NCI-H524 treated with DMSO at 0.1 percent for 48 hours (cell line): ENCODE measurements at regions not wholly inside any gene's neighbourhood (a gene's known extent, or its start where the extent isn't known, plus 50 kb on each side); places are given as distances from the start of the nearest gene placed in this dataset.
"Not testable (repeated sequence)": the region's sequence is repeated elsewhere in the genome, so short reads cannot be mapped to it uniquely, and the experiment has no call there.

Source experiments
- DNase-seq: peaks from one replicate; lab custom pipeline; 2025; lab: John Stamatoyannopoulos, UW

DNA sequence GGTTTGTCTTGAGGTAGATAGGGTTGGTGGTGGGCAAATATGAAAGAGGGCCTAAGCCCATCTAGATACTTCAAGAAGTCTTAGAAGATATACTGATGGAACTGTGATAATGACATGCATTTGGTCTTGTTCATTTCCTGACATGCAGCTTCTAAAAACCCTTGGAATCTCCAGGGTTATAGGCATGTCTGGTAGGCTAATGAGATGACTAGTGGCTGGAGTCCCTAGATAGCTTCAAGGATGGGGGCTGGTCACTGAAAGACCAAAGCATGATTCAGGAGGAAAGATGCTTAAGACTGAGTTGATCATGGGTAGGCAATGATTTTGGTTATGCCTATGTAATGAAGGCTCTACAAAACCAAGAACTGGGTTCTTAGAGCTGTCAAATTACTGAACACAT is 217.9 kb upstream of the MOCS1 start:
- no peak for DNase-seq

DNA sequence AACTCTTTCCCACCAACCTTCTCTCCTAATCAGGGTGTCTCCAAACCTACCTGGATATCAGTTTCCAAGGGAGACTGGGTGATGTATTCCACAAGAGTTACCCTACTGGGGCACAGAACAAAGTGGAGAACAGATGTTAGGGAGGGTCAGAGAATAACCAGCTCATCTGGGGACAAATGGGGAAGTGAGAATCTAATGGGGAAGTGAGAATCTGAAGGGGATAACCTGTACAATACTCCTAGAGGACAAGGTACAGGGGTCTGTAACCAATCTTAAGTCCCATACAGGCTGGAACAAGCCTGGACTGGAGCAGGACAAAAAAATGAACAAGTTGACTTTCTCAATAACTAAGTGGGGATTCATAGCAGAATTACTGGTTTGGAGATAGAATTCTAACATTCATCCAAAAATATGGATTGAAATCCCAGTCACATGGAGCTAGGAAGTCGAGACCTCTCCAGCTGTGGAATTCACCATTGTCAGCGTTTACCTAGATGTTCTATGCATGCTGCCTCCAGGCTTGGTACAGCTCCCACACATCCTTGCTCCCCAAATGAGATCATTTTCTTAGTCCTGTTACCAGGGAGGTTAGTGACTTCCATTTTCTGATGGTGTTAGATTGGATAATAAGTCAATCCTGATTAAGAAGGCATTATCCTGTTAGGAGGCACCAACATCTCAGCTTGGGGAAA is 214.8 kb upstream of the MOCS1 start:
- no peak for DNase-seq

DNA sequence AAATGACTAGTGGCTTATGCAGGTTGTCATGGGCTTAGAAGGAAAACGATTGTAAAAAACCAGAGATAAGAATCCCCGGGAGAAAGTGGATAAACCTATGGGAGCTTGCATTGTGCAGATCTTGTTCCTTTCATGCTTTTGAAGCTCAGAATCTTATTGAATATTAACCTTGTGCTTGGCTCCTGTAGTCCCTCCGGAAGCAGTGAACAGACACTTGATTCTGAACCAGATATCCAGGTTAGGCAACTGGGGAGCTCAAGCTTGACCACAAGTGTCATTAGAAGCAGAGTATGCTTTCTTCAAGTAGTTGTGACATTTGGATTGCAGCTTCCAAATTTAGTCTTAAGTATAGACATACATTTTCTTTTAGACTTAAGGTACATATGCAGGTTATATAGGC is 212.6 kb upstream of the MOCS1 start:
- no peak for DNase-seq

DNA sequence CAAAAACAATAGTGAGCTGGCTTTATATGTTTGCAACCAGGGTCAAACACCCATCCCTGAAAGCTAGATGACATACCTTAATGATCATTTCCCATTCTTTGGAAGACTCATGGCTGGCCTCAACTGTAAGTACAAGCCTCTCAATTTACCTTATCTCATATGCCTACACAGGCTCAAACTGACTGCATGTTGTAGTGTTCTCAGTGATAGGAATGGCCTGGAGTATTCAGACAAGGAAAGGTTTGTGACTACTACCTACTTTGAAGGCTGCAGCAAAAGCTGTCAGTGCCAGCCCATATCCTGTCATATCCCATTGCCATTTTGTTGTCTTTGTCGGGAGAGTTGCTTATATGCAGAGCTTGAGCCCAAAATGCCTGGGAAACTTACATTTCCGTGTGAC is 205.2 kb upstream of the MOCS1 start:
- no peak for DNase-seq

DNA sequence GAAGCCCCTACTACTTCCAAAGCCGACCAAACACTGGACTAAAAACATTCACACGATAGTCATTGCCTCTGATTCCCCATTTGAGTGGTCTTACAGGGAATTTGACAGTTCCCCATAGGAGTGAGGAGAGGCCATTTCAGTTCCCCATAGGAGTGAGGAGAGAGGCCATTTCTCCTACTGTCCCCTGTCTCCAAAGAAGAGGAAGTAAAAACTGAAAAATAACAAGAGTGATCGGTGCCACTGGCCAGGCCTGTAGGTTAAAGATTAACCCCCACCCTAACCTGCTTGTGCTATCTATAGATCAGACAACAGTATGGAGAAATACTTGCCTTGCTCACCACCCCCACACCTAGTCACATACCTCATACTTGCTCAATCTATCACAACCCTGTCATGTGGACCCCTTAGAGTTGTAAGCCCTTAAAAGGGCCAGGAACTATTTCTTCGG is 204.0 kb upstream of the MOCS1 start:
- no peak for DNase-seq

DNA sequence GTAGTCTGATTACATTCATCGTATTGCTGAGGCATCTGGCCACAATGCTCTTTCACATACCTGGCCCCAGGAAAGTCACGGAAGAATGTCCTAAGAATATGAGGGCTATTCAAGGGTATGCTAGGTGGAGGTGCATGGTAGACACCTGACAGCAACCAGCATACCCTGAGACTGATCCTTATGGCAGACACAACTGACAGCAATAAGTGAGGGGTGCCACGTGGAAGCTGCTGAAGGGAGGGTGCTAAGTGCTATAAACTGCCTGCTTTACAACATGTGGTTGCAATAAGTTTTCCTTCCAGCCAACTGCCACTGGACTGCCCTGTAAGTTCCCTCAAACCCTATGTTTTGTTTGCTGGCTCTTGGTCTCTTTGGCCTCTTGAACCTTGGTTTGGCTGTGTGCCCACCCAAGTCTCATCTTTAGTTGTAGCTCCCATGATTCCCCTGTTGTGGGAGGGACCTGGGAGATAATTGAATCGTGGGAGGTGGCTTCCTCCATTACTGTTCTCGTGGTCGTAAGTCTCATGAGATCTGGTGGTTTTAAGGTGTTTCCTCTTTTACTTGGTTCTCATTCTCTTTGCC is 201.3 kb upstream of the MOCS1 start:
- no peak for DNase-seq

DNA sequence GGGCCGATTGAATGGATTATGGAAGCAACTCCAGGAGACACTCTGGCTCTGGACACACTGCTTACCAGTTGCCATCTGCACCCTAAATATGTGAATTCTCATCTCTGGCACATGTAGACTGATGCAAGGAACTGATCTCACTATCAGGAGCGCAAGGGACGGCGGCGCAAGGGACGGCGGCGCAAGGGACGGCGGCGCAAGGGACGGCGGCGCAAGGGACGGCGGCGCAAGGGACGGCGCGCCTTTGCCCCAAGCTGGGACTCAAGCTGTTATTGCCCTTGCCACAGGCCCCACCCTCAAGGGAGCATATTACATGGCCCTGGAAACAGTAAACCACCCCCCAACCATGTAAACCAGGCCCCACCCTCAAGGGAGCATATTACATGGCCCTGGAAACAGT is 199.7 kb upstream of the MOCS1 start:
- DNase-seq, result not testable (repeated sequence)

DNA sequence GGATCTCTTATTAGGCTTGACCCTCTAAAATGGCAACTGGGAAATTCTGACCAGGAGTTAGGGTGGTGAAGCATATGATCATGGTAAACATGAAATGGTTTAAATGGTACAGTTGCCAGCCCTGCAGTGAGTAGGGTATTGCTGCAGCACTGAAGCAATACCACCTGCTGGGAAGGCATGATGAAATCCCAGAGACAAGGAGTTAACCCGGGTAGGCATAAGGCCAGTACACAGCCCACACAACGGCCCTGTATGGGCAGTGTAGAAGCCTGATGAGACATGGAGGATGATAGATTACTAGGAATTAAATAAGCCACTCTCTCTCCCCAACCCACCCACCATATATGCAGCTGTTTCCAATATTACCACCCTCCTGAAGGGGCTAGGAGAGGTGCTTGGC is 197.4 kb upstream of the MOCS1 start:
- DNase-seq, result no peak

DNA sequence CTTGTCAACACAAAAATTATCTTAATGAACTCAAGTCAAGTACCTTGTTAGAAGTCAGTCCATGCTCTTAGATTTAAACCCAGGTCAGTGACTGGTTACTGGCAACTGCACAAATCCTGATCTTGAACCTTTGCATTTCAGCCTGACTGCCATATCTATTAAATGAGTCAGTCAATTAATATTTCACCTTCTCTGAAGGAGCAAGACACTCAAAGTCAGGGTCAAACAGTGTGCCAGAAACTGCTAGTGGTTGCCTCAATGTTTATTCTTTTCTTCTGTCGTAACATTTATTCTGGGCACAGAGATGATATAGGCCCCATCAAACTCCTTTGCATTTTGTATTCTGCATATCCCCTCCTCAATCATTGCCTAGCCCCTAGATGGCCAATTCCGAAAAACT is 193.9 kb upstream of the MOCS1 start:
- no peak for DNase-seq

DNA sequence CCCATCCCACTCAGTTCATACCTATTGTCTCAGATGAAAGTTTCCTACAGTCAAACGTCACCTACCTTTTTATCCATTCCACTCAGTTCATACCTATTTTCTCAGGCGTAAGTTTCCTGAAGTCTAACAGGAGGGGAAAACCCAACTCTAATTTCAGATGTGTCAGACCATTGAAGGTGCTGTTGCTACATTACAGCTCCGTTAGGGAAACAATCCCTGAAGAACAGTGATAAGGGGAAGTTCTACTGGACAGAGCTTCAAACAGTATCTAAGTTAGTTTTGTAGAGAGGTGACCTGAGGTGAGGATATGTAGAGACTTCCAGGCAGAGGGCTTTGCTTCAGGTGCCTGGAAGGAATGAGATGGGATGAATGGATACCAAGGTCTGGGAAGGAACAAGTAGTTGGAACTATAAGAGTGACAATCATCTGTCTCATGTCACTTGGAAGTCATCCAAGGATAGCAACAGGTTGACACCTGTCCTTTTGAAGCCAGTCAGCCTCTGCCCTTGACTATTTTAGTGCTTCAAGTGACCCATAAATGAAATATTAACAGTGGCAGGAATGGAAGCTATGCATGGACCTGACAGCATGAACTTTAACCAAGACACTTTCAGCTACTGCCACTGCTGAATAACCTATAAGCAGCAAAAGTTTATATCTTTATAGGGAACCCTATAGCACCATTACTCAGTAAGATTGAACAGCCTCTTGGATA is 191.6 kb upstream of the MOCS1 start:
- no peak for DNase-seq

DNA sequence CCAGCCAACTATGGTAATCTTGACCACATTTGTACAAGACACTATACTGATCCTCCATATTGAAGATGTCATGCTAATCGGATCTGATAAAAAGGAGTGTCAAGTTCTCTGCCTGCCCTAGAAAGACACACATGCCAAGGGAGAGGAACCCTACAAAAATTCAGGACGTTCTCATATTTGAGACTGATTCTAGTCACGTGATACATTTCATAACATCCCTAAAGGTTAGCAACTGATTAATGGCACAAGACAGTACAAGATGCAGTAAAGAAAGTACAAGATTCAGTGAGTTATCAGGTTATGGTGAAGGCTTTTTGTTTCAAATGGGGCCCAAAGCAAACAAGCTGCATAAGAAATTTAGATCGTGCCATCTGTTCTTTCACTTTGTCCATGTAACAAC is 190.7 kb upstream of the MOCS1 start:
- no peak for DNase-seq

DNA sequence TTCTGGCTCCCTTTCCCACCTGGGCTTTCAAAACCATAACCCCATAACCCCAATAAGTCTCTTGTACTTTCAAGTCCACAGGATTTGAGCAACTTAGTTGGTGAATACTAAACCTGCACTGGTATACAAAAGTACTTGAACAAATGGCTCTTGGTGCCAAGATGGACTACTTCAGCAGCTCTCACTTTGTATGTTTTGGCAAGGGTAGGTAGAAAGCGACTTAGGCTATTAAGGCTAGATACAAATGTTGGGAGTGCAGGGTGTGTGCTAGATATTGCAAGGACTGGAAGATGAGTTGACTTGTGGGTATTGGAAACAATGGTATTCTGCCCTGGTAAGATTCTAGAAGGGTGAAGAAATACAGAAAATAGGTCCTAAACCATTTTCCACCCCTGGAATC is 182.6 kb upstream of the MOCS1 start:
- DNase-seq, result no peak

DNA sequence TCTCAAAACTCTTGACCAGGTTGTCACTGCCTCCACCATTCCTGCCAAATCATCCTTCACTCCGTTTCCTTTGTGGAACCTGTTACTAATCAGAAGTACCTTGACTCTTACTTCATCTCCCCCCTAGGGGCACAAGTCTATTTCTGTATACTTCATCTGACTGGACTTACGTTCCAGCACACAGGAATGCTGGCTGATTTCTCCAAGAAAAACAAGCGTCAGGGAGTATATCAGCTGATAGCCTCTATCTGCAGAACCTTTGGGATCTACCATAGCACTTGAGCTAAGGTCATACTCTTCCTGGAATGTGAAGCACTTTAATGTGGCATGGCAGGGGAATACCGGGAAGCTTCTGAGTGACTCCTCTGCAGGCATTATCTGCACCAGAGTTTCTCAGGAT is 178.1 kb upstream of the MOCS1 start:
- no peak for DNase-seq

DNA sequence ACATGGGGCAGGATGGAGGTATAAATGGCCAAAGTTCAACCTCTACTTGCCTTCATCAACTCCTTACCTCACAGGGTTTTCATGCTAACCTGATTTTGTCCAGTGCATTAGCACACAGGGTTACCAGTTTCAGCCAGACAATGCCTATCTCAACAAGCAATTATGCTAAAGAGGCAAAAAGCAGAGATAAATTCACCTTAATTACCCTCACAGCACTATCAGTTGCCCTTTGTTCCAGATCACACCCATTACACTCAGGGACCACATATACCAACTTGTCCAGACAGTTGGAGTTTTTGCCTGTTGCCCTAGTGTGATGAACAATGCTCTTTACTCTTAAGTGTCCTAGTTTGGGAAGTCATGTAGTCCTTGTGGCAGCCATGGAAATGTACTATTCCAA is 174.5 kb upstream of the MOCS1 start:
- no peak for DNase-seq

DNA sequence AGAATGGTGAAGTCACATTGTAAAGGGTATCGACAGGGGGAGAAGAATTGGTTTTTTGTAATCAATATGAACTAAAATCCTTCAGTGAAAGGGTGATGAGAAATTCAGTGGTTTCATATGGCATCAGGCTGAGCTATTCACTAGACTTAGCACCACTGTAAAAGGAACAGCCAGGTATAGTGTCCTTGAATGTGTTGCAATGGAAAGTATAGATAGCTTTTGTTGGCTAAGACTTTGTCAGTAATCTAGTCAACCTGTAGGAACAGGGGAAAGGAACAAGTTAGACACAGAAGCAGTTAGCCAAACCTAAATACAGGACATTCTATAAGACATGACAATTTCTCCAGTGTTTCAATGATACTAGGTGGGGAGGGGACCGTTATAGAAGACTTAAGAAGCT is 172.6 kb upstream of the MOCS1 start:
- no peak for DNase-seq

DNA sequence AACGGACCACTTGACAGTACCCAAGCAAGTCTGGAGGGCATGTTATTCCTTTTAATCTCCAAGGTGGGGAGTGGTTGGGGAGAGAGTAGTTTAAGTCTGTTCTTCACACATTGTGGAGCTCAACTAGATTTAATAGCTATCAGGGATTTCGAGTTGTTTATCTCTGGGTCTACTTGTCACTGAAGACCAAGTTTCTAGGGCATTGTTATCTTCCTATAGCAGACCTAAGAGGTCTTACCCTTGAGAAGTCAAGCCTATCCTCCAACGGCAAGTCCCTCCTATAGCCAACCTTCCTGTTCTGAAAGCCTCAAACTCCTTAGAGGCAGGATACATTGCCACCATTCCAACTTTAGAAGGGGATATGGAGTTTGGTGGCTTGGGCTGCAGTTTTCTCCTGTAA is 164.5 kb upstream of the MOCS1 start:
- no peak for DNase-seq

DNA sequence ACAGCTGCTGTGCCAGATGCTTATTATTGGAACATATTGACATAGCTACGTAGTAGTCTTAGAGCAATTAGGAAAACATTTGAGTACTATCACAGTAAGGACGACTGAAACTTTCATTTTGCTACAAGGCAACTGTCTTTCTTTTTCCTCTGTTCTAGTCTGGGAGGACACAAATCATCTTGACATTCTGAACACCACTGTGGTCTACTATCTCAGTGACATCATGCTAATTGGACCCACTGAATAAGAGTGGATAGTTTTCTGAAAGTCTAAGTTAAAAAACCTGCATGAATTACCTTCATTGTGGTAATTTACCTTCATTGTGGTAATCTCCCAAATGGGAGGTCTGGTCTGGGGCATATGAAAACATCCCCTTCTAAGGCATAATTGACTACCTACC is 163.3 kb upstream of the MOCS1 start:
- DNase-seq, result no peak

DNA sequence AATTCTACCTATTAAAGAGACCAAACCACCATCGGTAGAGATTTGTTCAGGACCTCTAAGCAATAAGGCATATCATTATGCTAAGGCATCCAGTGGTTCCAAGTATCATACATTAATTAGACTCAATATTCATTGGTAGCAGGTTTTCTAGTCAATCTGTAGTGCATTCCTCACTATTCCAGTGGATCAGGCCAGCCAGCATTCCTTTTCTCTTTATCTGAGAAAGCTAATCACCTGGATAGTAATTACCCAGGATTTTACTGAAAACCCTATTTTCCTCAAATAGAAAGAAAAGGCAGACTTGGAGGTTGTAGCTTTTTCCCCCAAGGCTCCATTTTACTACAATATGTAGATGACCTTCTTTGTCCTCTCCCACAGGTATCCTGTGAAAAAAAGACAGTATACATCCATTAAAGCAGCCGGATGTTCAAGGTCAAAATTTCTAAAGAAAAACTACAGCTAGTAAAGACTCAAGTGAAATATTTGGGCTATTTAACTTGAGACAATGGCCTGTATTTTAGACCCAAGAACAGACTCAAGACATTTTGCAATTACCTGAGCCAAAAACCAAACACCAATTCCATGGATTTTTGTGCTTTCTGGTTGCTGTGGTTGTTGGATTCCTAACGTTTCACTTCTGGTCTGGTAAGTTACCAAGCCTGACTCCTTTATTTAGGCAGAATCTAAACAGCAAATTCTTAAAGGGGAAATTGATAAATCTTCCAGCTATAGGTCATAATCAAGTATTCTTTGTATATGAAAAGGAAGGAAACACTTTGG is 149.1 kb upstream of the MOCS1 start:
- no peak for DNase-seq

DNA sequence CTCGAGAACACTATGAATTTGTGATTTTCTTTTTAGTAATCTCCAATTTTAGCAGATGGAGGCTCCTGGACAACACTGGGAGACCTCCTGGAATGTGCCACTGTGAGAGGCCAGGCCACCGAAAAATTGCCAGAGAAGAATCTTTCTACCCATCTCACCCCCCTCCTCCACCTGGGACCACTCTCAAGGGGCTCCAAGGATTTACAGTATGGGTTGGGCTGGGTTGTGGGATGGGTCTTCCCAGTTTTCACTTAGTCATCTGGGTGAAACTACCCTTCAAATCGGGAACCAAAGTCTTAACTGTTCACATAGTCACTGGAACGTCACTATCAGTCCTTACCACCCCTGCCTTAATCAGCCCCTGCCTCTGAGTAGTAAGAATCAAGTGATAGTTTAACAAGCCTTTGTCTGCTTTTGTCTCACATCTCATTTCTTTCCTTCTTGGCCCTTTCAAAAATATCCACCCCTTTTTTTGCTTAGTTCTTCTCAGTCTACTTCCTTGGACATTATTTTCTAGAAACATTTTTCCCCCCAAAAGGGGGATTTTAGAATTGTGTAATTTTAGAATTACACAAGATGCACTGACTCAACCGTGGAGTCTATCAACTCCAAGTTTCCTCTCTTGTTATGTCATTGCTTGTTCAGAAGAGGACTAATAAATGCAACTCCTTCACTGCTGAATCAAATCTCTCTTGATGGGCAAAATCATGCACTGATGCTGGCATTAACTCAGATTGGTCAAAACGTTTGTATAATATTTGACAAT is 148.2 kb upstream of the MOCS1 start:
- no peak for DNase-seq

DNA sequence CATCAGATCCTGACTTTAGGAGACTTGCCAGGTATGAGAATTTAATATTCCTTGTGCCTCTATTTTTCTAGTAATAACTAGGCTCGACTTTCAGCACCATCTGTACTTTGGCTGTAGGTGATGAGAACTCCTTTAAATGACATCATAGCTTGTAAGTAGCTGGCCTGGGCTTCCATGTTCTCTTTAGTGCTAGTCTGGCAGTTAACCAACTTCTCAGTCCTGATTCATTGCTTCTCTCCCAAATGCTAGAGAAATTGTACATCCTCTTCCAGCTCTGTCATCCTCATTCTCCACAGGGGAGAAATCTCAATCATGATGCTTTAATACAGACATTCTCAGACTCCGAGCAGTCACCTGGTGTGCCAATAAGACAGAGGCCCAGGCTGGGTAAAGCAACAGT is 143.5 kb upstream of the MOCS1 start:
- peak; percentile 59 for DNase-seq

DNA sequence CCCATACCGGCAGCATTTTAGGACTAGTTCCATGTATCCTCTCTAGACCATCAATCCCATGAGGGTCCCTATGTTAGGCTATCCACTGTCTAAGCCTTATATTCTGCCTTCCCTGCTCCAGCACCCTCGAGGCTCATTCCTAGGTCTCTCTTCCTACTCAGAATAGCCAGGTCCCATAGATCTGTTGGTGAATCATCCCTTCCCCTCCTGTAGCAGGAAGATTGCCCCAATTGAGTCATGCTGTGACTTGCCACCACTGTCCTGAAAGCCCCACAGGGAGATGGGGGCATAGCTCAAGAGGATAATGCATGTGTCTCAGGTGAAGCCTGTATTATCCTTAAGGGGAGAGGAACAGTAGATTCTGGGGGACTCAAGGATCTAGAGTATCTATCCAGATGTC is 143.1 kb upstream of the MOCS1 start:
- no peak for DNase-seq

DNA sequence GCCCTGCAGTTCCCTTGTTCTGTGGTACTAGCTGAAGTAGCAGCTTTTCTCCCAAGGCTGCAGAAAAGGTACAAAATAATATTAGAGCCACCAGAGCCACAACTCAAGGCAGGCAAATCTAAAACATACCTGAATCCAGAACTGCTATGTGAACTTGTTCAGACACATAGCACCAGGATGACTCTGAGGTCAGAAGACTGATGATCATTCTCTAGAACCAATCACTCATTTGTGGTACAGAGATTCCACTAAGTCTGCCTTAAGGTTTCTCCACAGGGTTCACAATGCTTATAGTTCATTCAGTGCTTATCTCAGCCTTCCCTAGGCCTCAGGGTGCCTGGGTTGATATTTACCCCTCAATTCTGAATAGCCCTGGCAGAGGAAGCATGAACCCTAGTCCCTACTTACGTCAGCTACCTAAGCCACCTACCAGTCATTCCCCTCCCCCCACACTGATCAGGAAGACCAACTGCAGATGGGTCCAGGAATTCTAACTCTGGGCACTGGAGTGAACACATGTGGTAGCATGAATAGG is 140.9 kb upstream of the MOCS1 start:
- DNase-seq, result no peak
